Duodenal mucosa (tissue), 2 donors: ENCODE measurements at regions not wholly inside any gene's neighbourhood (a gene's known extent, or its start where the extent isn't known, plus 50 kb on each side); places are given as distances from the start of the nearest gene placed in this dataset.

ENCODE experiments used
- H3K27ac ChIP-seq: one replicate; pipeline ENCODE4 v1.7.0; 2013; ENCODE audit warnings: low read depth, low read length
- H3K27me3 ChIP-seq, 2 donors: one replicate each; pipeline ENCODE4 v1.7.0; 2013; ENCODE audit warnings: low read length in 2 of 2, control low read depth in 1 of 2; ENCODE audit not compliant: insufficient read depth in 2 of 2, control insufficient read depth in 1 of 2
- H3K36me3 ChIP-seq, 2 donors: one replicate each; pipeline ENCODE4 v1.7.0; 2013; ENCODE audit warnings: low read length in 2 of 2, control low read depth in 1 of 2; ENCODE audit not compliant: insufficient read depth in 2 of 2, control insufficient read depth in 1 of 2
- H3K4me1 ChIP-seq, 2 donors: one replicate each; pipeline ENCODE4 v1.7.0; 2013; ENCODE audit warnings: low read length in 2 of 2, control low read depth in 1 of 2; ENCODE audit not compliant: insufficient read depth in 2 of 2, control insufficient read depth in 1 of 2
- H3K4me3 ChIP-seq, 2 donors: one replicate each; pipeline ENCODE4 v1.7.0; 2013; ENCODE audit warnings: low read length in 2 of 2, low read depth in 1 of 2
- H3K9ac ChIP-seq, 2 donors: one replicate each; pipeline ENCODE4 v1.7.0; 2013; ENCODE audit warnings: low read length in 2 of 2, low read depth in 1 of 2
- H3K9me3 ChIP-seq, 2 donors: one replicate each; pipeline ENCODE4 v1.7.0; 2013; ENCODE audit warnings: low read length in 2 of 2, control low read depth in 1 of 2; ENCODE audit not compliant: control insufficient read depth in 1 of 2

GRCh38 chr5:4548341-4548740, 591.8 kb upstream of the ADAMTS16 start:
- no peaks in the 10 kb centered on the region for H3K9me3 ChIP-seq
- no peak overlapping the region for H3K9ac ChIP-seq
- H3K27me3 ChIP-seq: no peaks in the 10 kb centered on the region
- H3K27ac ChIP-seq: no peak overlapping the region
- no peak overlapping the region for H3K4me3 ChIP-seq
- H3K4me1 ChIP-seq: no peaks in the 10 kb centered on the region
- H3K36me3 ChIP-seq: no peaks in the 10 kb centered on the region

DNA sequence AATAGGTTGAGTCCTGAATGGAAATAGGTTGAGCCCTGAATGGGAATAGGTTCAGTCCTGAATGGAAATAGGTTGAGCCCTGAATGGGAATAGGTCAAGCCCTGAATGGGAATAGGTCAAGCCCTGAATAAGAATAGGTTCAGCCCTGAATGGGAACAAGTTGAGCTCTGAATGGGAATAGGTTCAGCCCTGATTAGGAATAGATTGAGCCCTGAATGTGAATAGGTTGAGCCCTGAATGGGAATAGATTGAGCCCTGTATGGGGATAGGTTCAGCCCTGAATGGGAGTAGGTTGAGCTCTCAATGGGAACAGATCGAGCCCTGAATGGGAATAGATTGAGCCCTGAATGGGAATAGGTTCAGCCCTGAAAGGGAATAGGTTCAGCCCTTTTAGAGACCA, 590.8 kb upstream of the ADAMTS16 start:
- H3K9me3 ChIP-seq: no peaks in the 10 kb centered on the region
- no peaks in the 10 kb centered on the region for H3K27me3 ChIP-seq
- H3K4me1 ChIP-seq: no peaks in the 10 kb centered on the region
- H3K9ac ChIP-seq: no peak overlapping the region
- no peaks in the 10 kb centered on the region for H3K36me3 ChIP-seq
- no peak overlapping the region for H3K4me3 ChIP-seq
- no peak overlapping the region for H3K27ac ChIP-seq

GRCh38 chr5:4551034-4551433, 589.1 kb upstream of the ADAMTS16 start:
- Histone ChIP-seq H3K27ac (no peak overlapping the region), H3K9ac (no peak overlapping the region), H3K4me1 (no peaks in the 10 kb centered on the region), H3K27me3 (no peaks in the 10 kb centered on the region), H3K9me3 (no peaks in the 10 kb centered on the region), H3K4me3 (no peak overlapping the region), H3K36me3 (no peaks in the 10 kb centered on the region)

GRCh38 chr5:4553130-4553529, 587.0 kb upstream of the ADAMTS16 start:
- no peaks in the 10 kb centered on the region for H3K4me1 ChIP-seq
- H3K9me3 ChIP-seq: no peaks in the 10 kb centered on the region
- no peaks in the 10 kb centered on the region for H3K36me3 ChIP-seq
- no peak overlapping the region for H3K9ac ChIP-seq
- no peaks in the 10 kb centered on the region for H3K27me3 ChIP-seq
- no peak overlapping the region for H3K4me3 ChIP-seq
- no peak overlapping the region for H3K27ac ChIP-seq

GRCh38 chr5:4553978-4554377, 586.2 kb upstream of the ADAMTS16 start:
- no peak overlapping the region for H3K27ac ChIP-seq
- no peak overlapping the region for H3K4me3 ChIP-seq
- H3K27me3 ChIP-seq: no peaks in the 10 kb centered on the region
- no peaks in the 10 kb centered on the region for H3K36me3 ChIP-seq
- no peaks in the 10 kb centered on the region for H3K4me1 ChIP-seq
- H3K9ac ChIP-seq: no peak overlapping the region
- no peaks in the 10 kb centered on the region for H3K9me3 ChIP-seq

GRCh38 chr5:4555725-4556285, 584.3 kb upstream of the ADAMTS16 start:
- Histone ChIP-seq H3K4me3 (no peak overlapping the region), H3K27me3 (no peaks in the 10 kb centered on the region), H3K27ac (no peak overlapping the region), H3K4me1 (no peaks in the 10 kb centered on the region), H3K9me3 (peaks cover 0 to 3% of the 10 kb centered on the region in 2 donors), H3K36me3 (no peaks in the 10 kb centered on the region), H3K9ac (no peak overlapping the region)

GRCh38 chr5:4561403-4561802, 578.7 kb upstream of the ADAMTS16 start:
- Histone ChIP-seq H3K9ac (no peak overlapping the region), H3K9me3 (peaks cover 0 to 8% of the 10 kb centered on the region in 2 donors)

DNA sequence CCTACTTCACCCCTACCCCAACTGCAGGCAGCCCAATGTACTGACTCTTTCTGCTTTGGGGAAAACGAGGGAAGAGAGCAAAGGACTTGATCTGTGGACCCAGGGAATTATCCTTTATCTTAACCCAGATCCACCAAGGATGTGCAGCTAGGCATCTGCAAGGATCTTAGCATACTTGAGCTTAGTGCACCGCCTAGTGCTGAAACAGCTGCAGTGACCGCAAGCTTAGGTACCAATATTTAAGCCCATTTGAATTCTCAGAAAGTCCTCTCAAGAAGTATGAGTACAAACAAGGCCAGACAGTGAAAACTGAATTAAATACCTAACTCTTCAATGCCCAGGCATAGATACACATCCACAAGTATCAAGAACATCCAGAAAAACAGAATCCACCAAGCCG, 576.7 kb upstream of the ADAMTS16 start:
- Histone ChIP-seq H3K4me1 (no peaks in the 10 kb centered on the region), H3K9me3 (peaks cover 0 to 8% of the 10 kb centered on the region in 2 donors), H3K4me3 (no peak overlapping the region), H3K27ac (no peak overlapping the region), H3K36me3 (no peaks in the 10 kb centered on the region), H3K27me3 (no peaks in the 10 kb centered on the region), H3K9ac (no peak overlapping the region)

More at GRCh38 chr5:4561403-4561802, 578.7 kb upstream of the ADAMTS16 start:
- no peaks in the 10 kb centered on the region for H3K27me3 ChIP-seq
- no peak overlapping the region for H3K4me3 ChIP-seq
- H3K36me3 ChIP-seq: no peaks in the 10 kb centered on the region
- no peak overlapping the region for H3K27ac ChIP-seq
- H3K4me1 ChIP-seq: no peaks in the 10 kb centered on the region

DNA sequence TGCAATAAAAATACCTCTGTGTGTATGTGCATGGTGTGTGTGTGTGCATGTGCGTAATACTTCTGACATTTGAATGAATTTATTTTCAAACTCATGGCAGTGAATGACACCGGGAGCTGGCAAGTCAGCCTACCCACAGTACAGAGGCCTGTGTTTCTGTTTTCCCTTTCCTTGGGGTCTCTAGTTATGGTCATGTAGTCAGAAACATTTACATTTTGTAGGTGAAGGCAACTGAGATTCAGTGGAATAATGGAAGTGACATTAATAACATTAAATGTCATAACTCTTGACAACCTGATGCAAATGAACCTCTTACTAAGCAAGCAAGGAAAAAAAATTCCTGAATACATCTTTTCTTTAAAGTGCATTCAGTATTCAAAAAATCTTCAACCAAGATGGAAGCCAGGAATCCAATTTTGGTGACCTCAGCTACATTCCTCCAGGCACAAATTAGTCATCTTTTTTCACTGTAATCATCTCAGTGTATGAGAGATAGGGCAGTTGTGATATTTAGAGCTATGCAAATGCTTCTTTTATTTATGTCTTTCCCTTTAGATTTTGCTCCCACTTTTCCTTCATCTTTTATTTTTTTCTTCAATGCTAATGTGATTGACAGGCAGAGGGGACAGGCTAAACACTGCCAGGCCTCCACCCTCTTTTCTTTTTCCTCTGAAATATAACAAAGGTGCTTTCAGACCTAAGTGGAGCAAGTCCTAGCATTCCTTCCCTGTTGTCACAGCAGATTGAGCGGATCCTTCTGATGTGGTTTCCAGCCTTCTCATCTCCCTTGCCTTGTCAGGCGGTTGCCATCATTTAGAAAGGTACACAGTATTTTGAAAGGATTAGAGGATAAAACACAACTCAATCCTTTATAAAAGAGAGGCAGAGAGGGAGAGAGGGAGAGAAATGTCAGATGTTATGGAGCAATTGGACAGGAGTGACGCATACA, 569.8 kb upstream of the ADAMTS16 start:
- Histone ChIP-seq H3K4me3 (no peak overlapping the region), H3K9ac (no peak overlapping the region), H3K36me3 (no peaks in the 10 kb centered on the region), H3K4me1 (no peaks in the 10 kb centered on the region), H3K27ac (no peak overlapping the region), H3K27me3 (no peaks in the 10 kb centered on the region), H3K9me3 (peaks cover 0 to 7% of the 10 kb centered on the region in 2 donors)

DNA sequence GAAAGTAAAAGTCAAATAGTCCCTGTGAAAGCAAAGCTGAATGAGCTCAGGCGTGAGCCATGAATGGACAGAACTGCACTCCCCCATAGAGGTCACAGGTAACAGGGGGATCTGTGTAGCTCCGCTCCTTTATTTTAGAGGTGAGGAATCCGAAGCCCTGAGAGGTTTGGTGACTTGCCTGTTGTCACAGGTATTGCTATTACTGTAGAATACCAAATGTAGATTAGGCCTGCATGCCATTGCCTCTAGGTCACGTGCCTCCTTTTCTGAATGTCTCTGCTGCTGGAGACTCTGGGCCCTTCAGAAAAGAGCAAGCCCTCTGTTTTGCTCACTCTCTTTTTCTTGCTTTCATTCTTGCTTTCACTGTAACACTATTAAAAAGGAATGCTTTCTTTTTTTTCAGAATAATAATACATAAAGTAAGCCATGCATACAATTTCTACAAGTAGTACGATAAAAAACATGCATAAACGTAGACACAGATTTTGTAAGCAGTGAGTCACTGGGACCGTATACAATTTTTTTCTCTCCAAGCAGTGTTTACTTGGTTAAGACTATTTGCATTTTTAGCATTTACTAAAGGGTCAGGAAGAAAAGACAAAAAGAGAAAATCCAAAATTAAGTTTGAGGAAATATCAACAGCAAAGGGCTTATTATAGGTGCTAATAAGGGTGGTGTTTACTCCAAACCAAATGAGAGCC, 568.7 kb upstream of the ADAMTS16 start:
- no peak overlapping the region for H3K27ac ChIP-seq

More for the DNA sequence above, 568.7 kb upstream of the ADAMTS16 start:
- peaks cover 0 to 7% of the 10 kb centered on the region in 2 donors for H3K9me3 ChIP-seq
- no peaks in the 10 kb centered on the region for H3K4me1 ChIP-seq
- no peak overlapping the region for H3K9ac ChIP-seq
- no peak overlapping the region for H3K4me3 ChIP-seq
- no peaks in the 10 kb centered on the region for H3K27me3 ChIP-seq
- H3K36me3 ChIP-seq: no peaks in the 10 kb centered on the region
